Effector CD4-positive, alpha-beta T cell (primary cell): ENCODE measurements at regions not wholly inside any gene's neighbourhood (a gene's known extent, or its start where the extent isn't known, plus 50 kb on each side); places are given as distances from the start of the nearest gene placed in this dataset.

Experiments used
- DNase-seq: peaks from one replicate; pipeline ENCODE4 v3.0.0-alpha.2; 2020

- no peak for DNase-seq
These were observed 71.9 kb downstream of the OAT start for GRCh38 chr10:124346831-124347230.

GRCh38 chr10:124345521-124345920 is 73.2 kb downstream of the OAT start:
- no peak for DNase-seq

GRCh38 chr10:124344931-124345330 is 73.8 kb downstream of the OAT start:
- no peak for DNase-seq

GRCh38 chr10:124344266-124344590 is 74.5 kb downstream of the OAT start:
- DNase-seq = no peak

- no peak for DNase-seq
These were observed 75.1 kb downstream of the OAT start for GRCh38 chr10:124343351-124344265.

GRCh38 chr10:124342821-124343170 is 75.9 kb downstream of the OAT start:
- DNase-seq = no peak

GRCh38 chr10:124342136-124342820 is 76.4 kb downstream of the OAT start:
- no peak for DNase-seq

- no peak for DNase-seq
These were observed 77.0 kb downstream of the OAT start for GRCh38 chr10:124341768-124342135.

- no peak for DNase-seq
These were observed 78.5 kb downstream of the OAT start for GRCh38 chr10:124340033-124340760.

GRCh38 chr10:124339119-124340032 is 79.3 kb downstream of the OAT start:
- DNase-seq = no peak

GRCh38 chr10:124338276-124338925 is 80.3 kb downstream of the OAT start:
- no peak for DNase-seq

GRCh38 chr10:124336186-124336585 is 82.5 kb downstream of the OAT start:
- no peak for DNase-seq

GRCh38 chr10:124333931-124334330 is 84.8 kb downstream of the OAT start:
- no peak for DNase-seq

- no peak for DNase-seq
These were observed 86.3 kb downstream of the OAT start for GRCh38 chr10:124332426-124332825.

GRCh38 chr10:124329941-124330340 is 88.8 kb downstream of the OAT start:
- no peak for DNase-seq

- DNase-seq = no peak
These were observed 89.4 kb downstream of the OAT start for GRCh38 chr10:124329362-124329761.

GRCh38 chr10:124328477-124329220 is 90.1 kb downstream of the OAT start:
- no peak for DNase-seq

- no peak for DNase-seq
These were observed 92.6 kb downstream of the OAT start for GRCh38 chr10:124325998-124326636.

- DNase-seq = no peak
These were observed 93.1 kb downstream of the OAT start for GRCh38 chr10:124325633-124325914.

- no peak for DNase-seq
These were observed 93.7 kb downstream of the OAT start for GRCh38 chr10:124324856-124325632.
